T47D (cell line): ENCODE measurements at regions not wholly inside any gene's neighbourhood (a gene's known extent, or its start where the extent isn't known, plus 50 kb on each side); places are given as distances from the start of the nearest gene placed in this dataset.

Source experiments
- DNase-seq, 2 experiments: peaks; one replicate each; pipeline versions ENCODE4 v3.0.0 to v3.0.0-alpha.2; 2011 to 2012; ENCODE audit warnings: low read depth in 1 of 2, low spot score in 1 of 2
- JUND ChIP-seq: IDR thresholded peaks from 2 replicates; pipeline ENCODE4 v1.6.1; 2012; ENCODE audit warnings: low read depth
- in situ Hi-C: cut with HindIII; loops from 2 replicates; pipeline ENCODE4 v1.10.0; 2016; ENCODE audit warnings: low sequenced_read_pairs, low pct_unique_long_range_greater_than_20kb

DNA sequence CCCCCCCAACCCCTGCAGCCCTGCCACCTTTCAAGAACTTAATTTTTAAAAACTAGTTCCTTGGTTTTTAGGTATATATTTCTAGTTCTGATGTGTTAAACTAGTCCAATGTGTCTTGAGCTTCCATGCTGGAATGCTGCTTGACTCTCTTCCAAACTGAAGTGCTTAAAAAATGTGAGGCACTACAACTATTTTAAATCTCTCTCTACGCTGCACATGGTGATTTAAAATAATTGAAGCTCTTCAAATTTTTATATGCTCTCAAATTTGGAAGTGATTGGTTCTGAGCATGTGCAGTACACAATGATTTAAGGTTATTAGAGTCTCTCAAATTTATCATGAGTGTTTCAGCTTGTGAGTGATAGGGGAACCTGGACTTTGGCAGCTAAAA, 192.6 kb upstream of the ZEB2 start:
- no peak for DNase-seq
- in situ Hi-C loops, result no loop called here
- TF ChIP-seq JUND, result no peak

DNA sequence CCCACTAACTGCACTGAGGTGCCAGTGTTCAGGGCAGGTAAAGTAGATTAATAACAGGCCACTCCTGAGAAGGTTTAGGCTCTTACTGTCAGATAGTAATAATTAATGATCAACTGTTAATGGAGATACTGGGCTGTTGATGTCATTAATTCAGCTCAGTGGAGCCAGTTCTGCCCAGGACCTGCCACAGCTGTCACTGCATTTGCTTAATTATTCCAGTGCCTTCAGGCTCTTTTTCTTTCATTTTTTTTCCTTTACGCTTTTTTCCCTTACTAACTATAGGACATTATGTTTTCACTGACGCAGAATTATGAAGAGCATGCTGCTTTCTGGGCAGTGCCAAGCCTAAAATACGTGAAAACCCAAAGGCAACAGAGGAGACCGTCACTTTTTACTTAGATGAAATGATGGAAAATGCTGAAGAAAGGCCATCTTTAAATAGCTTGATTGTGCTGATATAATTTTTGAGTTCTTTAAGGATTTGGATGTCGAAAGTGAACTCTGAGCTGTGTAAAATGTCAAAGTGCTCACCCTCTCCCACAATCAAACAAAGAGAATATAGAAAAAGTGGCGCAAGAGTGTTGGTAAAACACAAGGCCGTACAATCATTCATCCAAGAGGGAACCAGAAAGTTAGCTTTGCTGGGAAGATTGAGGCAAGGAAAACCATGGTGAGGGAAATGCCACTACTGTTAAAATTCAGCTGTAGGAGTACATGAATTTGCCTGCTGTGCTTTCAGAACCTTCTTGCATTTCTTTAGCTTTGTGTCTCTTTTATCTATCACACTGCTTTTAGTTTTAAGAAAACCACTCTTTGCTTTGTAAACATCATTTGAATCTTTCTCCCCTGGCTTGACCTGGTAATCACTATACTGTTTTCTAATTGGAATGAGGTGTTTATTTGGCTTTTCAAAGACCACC, 192.0 kb upstream of the ZEB2 start:
- in situ Hi-C loops, result no loop called here
- DNase-seq, result no peak
- TF ChIP-seq JUND, result no peak

DNA sequence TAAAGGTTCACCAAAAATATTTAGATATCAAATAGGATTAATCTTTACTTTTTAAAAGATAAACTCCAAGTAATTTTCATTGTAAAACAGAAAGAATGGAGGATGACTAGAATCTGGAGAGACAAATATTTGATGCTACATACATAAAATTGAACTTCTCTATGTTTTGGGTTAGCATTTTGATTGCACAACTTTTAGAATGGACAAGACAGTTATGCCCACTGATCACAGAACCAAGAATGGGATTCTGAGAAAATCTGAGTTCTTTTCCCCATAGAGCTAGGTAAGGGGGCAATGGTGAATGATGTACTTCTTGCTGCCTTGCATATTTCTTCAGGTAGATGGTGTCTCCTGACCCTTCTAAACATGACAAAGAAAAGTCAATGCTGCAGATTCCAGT, 191.2 kb upstream of the ZEB2 start:
- TF ChIP-seq JUND, result no peak
- in situ Hi-C loops, result no loop called here
- DNase-seq, result no peak

DNA sequence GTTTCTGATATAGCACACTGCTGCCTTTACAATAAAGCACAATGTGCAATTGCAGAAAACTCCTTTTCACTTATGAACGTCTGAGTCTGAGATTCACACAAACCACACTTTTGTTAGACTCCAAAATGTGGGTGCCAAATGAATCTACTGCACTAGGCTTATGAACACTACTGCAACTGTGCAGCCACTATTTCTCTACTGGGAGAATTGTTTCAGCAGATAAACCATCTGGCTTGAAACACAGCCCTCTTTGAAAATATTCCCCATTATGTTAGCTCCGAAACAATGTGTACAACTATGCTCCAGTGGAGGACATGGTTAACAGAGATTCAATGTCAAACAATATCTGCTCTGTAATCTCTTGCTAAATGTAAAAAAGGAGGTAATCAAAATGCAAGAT, 188.7 kb upstream of the ZEB2 start:
- no peak for DNase-seq
- in situ Hi-C loops, result no loop called here
- no peak for TF ChIP-seq JUND

DNA sequence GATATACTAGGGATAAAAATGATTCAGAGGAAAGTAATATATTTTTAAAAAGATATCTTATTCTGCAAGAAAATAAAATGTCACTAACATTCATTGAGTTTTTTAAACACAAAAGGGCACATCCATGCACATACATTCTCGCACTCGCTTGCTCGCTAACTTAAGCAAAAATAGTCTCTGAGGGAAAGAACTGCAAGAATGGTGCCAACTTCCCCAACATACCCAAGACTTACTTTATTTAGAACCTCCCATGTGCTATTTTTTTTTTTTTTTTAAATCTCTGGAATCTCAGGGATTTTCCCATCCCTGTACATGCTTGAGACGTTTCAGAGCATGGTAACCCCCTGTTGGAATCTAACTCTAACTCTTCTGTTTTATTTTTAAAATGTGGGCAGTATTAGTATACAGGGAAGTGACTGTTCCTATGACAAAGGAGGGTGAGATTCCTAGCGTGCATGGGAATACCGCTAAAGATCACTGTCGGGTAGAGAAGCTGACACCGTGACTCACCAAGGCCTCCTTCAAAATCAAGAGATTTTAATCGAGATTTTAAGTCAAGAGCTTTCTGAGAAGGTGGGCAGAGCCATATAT, 187.9 kb upstream of the ZEB2 start:
- TF ChIP-seq JUND, result no peak
- in situ Hi-C loops, result no loop called here
- no peak for DNase-seq

DNA sequence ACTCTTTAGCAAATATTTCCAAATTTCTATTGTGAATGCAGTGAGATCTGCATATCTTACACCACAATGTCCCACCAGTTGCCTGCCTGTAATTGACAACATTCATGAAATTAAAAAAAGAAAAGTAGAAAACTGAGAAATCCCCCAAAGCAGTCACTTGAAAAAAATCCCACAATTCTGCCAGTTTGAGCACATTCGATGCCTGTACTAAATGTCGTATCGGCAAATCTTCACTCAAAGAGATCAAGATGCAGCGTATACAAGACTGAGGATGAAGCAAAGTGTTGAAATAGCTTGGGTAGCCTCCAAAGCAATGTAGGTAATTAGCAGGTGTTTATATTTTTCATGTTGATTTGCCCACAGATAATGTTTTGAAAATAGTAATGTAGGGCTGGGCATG, 186.7 kb upstream of the ZEB2 start:
- in situ Hi-C loops, result no loop called here
- DNase-seq, result no peak
- TF ChIP-seq JUND, result no peak

DNA sequence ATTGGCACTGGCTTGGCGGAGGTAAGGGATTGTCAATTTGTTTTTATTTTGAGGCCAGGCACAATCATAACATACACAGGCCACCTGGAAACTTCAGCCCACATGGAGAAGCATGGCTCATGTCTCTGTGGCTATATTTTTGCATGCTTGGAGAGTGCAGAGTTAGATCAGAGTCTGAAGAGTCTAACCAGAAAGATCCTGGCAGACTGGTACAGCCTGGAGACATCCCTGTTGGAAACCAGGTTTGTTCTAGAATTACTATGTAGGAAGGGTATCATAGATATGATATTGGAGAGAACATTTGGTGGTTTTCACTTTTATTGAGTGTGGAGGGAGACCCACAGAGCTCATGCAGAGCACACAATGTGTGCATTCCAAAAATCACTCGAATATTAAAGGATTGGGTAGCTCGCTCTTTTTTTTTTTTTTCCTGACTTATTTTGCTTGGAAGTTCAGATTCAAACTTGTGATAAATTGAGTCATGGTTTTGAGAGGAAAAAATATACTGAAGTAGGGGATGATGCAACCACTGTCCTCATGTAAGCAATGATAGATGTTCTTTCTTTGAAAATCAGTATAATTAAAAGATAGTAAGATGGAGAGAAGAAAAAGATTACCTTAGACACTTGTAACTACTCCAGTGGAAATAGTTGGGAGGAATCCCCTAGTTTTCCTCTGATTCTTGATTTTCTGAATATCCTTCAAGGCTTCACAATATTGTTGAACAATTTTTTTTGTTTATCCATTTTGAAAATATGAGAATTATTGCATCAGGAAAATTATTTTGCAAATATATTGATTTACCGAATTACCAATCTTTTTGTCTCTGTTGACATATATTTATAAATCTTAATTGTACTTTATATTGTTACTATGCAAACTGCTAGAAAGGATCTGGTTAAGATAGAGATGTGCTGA, 185.7 kb upstream of the ZEB2 start:
- no peak for TF ChIP-seq JUND
- no peak for DNase-seq
- in situ Hi-C loops, result no loop called here

DNA sequence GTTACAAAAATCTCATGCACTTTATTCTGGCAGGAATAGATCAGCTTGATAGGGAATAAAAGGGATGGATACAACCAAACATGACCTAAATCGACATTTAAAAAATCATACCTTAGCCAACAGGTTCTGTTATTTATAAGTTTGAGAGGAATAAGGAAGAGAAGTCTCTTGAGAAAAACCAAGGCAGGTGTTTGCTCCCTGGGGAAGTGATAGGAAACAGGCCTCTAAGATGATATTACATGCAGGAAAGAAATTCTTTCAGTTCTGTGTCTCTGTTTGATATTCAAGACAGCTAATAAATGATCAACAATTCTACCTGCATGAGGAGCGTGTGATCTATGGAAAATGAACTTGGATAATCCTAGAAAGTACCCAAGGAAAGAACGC, 184.8 kb upstream of the ZEB2 start:
- in situ Hi-C loops, result no loop called here
- DNase-seq, result no peak
- TF ChIP-seq JUND, result no peak

DNA sequence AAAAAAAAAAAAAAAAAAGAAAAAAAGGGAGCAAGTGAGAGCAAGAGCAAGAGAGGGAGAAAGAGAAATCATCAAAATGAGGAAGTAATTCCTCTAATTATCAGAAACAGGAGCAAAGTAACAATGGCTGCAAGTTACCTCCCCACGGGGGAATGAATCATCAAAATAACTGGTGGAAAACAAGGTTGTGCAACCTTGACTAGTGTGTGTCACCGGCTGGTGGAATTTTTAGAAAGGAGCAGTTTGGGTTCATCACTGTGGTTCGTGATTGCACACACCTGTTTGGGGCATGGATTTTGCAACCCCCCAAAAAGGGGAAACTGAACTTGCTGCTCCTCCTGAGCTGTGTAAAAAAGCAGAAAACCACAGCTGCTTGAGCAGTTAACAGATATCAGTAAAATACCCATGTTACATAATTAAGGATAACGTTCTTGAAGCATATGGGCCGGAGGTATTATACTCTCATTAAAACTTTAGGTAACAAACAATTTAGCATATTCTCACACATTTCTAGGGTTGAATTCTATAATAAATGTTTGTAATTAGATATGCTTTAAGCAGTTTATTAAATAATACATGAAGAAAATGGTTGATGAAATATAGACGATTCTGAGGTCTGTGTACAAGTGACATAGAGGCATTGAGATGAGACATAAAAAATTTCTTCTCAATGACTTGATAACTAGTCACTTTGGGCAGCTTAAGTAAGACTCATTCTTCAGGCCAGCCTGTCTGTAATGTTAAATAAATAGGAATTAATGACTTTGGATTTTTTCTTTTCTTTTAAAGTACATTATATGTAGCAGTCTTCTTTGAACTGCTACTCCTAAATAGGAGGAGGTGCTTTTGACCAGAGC, 184.2 kb upstream of the ZEB2 start:
- no peak for DNase-seq
- no peak for TF ChIP-seq JUND
- in situ Hi-C loops, result no loop called here

DNA sequence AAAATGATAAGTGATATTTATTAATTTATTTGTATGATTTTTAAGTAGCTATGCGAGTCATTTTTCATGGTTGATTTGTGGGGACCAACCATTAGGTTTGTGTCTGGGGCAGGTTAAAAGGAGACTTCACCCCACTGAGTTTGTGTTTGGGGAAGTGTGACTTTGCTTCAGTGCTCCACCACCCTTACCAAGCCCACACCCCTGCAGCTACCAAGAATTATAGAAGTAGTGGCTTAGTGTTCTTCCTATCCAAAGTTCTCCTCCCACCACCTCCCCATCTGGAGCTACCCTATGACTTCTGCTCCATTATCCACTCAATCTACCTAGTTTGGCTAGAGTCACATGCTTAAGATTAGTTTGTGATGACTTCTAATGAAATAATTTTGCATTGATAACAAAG, 182.1 kb upstream of the ZEB2 start:
- no peak for TF ChIP-seq JUND
- in situ Hi-C loops, result no loop called here

DNA sequence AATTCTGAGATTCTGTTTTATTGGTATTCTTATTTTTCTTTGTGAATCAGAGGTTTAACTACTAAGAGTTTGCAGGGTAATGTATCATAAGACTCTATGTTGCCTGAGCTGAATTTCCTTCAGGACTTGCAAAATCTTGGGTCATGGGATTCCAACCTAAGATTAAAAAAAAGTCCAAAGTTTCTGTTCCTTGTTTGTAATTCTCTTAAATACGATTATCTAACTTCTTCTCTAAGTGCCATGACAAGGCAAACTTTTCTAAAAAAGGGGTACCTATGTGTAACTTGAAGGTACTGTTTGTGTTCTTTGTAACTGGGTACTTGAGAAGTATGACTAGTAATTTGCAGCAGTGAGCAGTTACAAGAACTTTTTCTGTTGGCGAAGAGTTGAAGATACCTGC, 181.3 kb upstream of the ZEB2 start:
- in situ Hi-C loops, result no loop called here
- TF ChIP-seq JUND, result no peak
- DNase-seq, result no peak

More for the DNA sequence above, 182.1 kb upstream of the ZEB2 start:
- no peak for DNase-seq

DNA sequence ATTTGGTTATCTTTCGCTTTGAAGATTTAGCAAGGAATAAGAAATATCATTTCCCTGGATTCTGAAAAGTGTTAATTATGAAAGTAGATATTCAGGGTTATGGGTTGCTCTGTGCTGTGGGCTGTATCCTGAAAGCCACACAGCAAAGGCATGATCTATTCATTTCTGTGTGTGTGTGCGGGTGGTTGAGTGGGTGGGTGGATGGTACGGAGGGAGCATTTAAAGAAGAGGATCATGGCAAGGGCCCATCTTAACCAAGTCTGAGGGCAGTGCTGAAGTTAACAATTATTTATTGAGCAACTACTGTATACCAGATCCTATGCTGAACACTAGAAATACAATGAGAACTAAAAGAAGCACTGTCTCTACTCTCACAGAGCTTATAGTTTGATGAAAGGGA, 178.2 kb upstream of the ZEB2 start:
- no peak for TF ChIP-seq JUND
- no peak for DNase-seq
- in situ Hi-C loops, result no loop called here
